GM23338 (cell line): ENCODE measurements at regions not wholly inside any gene's neighbourhood (a gene's known extent, or its start where the extent isn't known, plus 50 kb on each side); places are given as distances from the start of the nearest gene placed in this dataset.
"Not testable (repeated sequence)": the region's sequence is repeated elsewhere in the genome, so short reads cannot be mapped to it uniquely, and the experiment has no call there.

Experiments used
- CTCF ChIP-seq, 2 experiments: fragments of 200-600 bp in 1 of 2; sonication (generic) in 1 of 2; conservative IDR thresholded peaks; 2 replicates each; pipeline versions ENCODE4 v1.5.1 to v1.6.1; 2016 to 2017; ENCODE audit warnings: antibody characterized with exemption in 2 of 2, low read depth in 2 of 2, mild to moderate bottlenecking in 2 of 2, moderate library complexity in 1 of 2
- EZH2 ChIP-seq: fragments of 200-600 bp; sonication (generic); IDR thresholded peaks from one replicate; pipeline ENCODE4 v1.8.0; 2017; ENCODE audit warnings: antibody characterized with exemption, mild to moderate bottlenecking, low read depth; ENCODE audit not compliant: unreplicated experiment

GRCh38 chr11:121362955-121363354 is 70.4 kb downstream of the SC5D start:
- not testable (repeated sequence) for TF ChIP-seq CTCF (conservative IDR thresholded peaks at IDR 0.05; ENCODE audit: low read depth in 2 of 2); EZH2
